SK-N-SH (cell line): ENCODE measurements at regions not wholly inside any gene's neighbourhood (a gene's known extent, or its start where the extent isn't known, plus 50 kb on each side); places are given as distances from the start of the nearest gene placed in this dataset.

Experiments used
- CTCF ChIA-PET: fragments of 300-600, 350-600 bp; formaldehyde crosslinking; extraction: SDS; loops from one replicate; lab custom pipeline; 2021; lab: Yijun Ruan, JAX
- POLR2A ChIA-PET: fragments of 350-600 bp; sonication (Branson Sonifier 250); formaldehyde crosslinking; extraction: SDS; loops from one replicate; lab custom pipeline; 2020; ENCODE audit warnings: antibody characterized with exemption, inconsistent platforms; lab: Yijun Ruan, JAX
- DNase-seq: peaks from one replicate; pipeline ENCODE4 v3.0.0; 2012
- H2AFZ ChIP-seq: fragments of 200-600 bp; sonication (generic); 2 replicates; pipeline ENCODE4 v1.8.1; 2016; ENCODE audit warnings: antibody characterized with exemption, mild to moderate bottlenecking, low read depth
- H3F3A ChIP-seq: fragments of 200-600 bp; sonication (generic); replicated peaks from 2 replicates; pipeline ENCODE3; 2016; ENCODE audit warnings: antibody characterized with exemption, mild to moderate bottlenecking; ENCODE audit not compliant: insufficient read depth
- H3K27ac ChIP-seq, 2 experiments: fragments of 200-500 bp in 1 of 2; fragments of 200-600 bp in 1 of 2; sonication (Bioruptor generic) in 1 of 2; sonication (generic), shearing (Covaris generic) in 1 of 2; 2 replicates each; pipeline versions ENCODE4 v1.5.1 to v1.6.1; 2014 to 2016; ENCODE audit warnings: low read depth in 2 of 2, inconsistent platforms in 1 of 2, low read length in 1 of 2, mild to moderate bottlenecking in 1 of 2, mixed read lengths in 1 of 2
- H3K27me3 ChIP-seq: fragments of 200-600 bp; sonication (generic), shearing (Covaris generic); 2 replicates; pipeline ENCODE4 v1.6.1; 2016; ENCODE audit warnings: mixed run types; ENCODE audit not compliant: insufficient read depth
- H3K36me3 ChIP-seq, 2 experiments: fragments of 200-500 bp in 1 of 2; fragments of 200-600 bp in 1 of 2; sonication (Bioruptor generic) in 1 of 2; sonication (generic) in 1 of 2; replicated peaks in 1 of 2; 2 replicates each; pipeline versions ENCODE3 to v1.5.1; 2014 to 2016; ENCODE audit warnings: low read length in 1 of 2, mild to moderate bottlenecking in 1 of 2; ENCODE audit not compliant: insufficient read depth in 2 of 2, control insufficient read depth in 1 of 2
- H3K4me1 ChIP-seq, 2 experiments: fragments of 200-500 bp in 1 of 2; fragments of 200-600 bp in 1 of 2; sonication (Bioruptor generic) in 1 of 2; sonication (generic), shearing (Covaris generic) in 1 of 2; 2 replicates each; pipeline versions ENCODE4 v1.5.1 to v1.6.1; 2014 to 2016; ENCODE audit warnings: low read depth in 1 of 2, low read length in 1 of 2, mixed run types in 1 of 2; ENCODE audit not compliant: insufficient read depth in 2 of 2, control insufficient read depth in 1 of 2
- H3K4me2 ChIP-seq: fragments of 200-600 bp; sonication (generic), shearing (Covaris generic); 2 replicates; pipeline ENCODE4 v1.6.1; 2017; ENCODE audit warnings: mixed run types
- H3K4me3 ChIP-seq, 2 experiments: fragments of 200-500 bp in 1 of 2; fragments of 200-600 bp in 1 of 2; sonication (Bioruptor generic) in 1 of 2; sonication (generic), shearing (Covaris generic) in 1 of 2; 2 replicates each; pipeline versions ENCODE4 v1.5.1 to v1.8.1; 2014 to 2016; ENCODE audit warnings: low read depth in 2 of 2, inconsistent platforms in 1 of 2, low read length in 1 of 2, mild to moderate bottlenecking in 1 of 2, mixed read lengths in 1 of 2, moderate library complexity in 1 of 2
- H3K79me2 ChIP-seq: fragments of 200-600 bp; sonication (generic); 2 replicates; pipeline ENCODE4 v1.8.1; 2017; ENCODE audit warnings: mild to moderate bottlenecking; ENCODE audit not compliant: insufficient read depth
- H3K9ac ChIP-seq: fragments of 200-600 bp; sonication (generic); 2 replicates; pipeline ENCODE4 v1.6.1; 2017; ENCODE audit warnings: mixed run types
- H3K9me2 ChIP-seq: fragments of 200-600 bp; sonication (generic); 2 replicates; pipeline ENCODE4 v1.6.1; 2017; ENCODE audit warnings: mixed run types
- H3K9me3 ChIP-seq: fragments of 200-600 bp; sonication (generic); 2 replicates; pipeline ENCODE4 v1.6.1; 2017; ENCODE audit warnings: mixed run types, mild to moderate bottlenecking, moderate library complexity
- H4K20me1 ChIP-seq: fragments of 200-600 bp; sonication (generic); 2 replicates; pipeline ENCODE4 v1.6.1; 2017; ENCODE audit warnings: mild to moderate bottlenecking, mixed run types; ENCODE audit not compliant: insufficient read depth
- CHD2 ChIP-seq: fragments of 150-350 bp; IDR thresholded peaks from 2 replicates; pipeline ENCODE4 v1.6.1; 2018; ENCODE audit warnings: low read length; ENCODE audit not compliant: partially characterized antibody
- ELF1 ChIP-seq: IDR thresholded peaks from 2 replicates; pipeline ENCODE4 v1.4.0; 2012
- EZH2phosphoT487 ChIP-seq: fragments of 200-600 bp; sonication (generic); IDR thresholded peaks from 2 replicates; pipeline ENCODE4 v1.6.1; 2017; ENCODE audit warnings: low read depth, mixed run types, mild to moderate bottlenecking, antibody characterized with exemption, moderate library complexity, borderline replicate concordance
- FOSL2 ChIP-seq: IDR thresholded peaks from 2 replicates; pipeline ENCODE4 v1.4.0; 2012; ENCODE audit warnings: low read depth, mild to moderate bottlenecking, moderate library complexity, borderline replicate concordance
- FOXJ3 ChIP-seq: sonication (generic); formaldehyde crosslinking; IDR thresholded peaks from 2 replicates; pipeline ENCODE4 v1.5.1; 2020; ENCODE audit warnings: mild to moderate bottlenecking, missing genetic modification reagents
- FOXM1 ChIP-seq: IDR thresholded peaks from 2 replicates; pipeline ENCODE4 v1.4.0; 2012; ENCODE audit warnings: low read depth, mild to moderate bottlenecking
- GABPA ChIP-seq: IDR thresholded peaks from 2 replicates; pipeline ENCODE4 v1.4.0; 2012; ENCODE audit warnings: low read depth, mild to moderate bottlenecking
- GATA2 ChIP-seq: sonication (generic); formaldehyde crosslinking; IDR thresholded peaks from 2 replicates; pipeline ENCODE4 v1.5.0; 2020; ENCODE audit warnings: mild to moderate bottlenecking, missing genetic modification reagents
- JUND ChIP-seq: IDR thresholded peaks from 2 replicates; pipeline ENCODE4 v1.4.0; 2012
- MEF2A ChIP-seq: IDR thresholded peaks from 2 replicates; pipeline ENCODE4 v1.4.0; 2012; ENCODE audit warnings: low read depth, borderline replicate concordance
- MXI1 ChIP-seq: IDR thresholded peaks from 2 replicates; pipeline ENCODE4 v1.6.1; 2012; ENCODE audit warnings: mild to moderate bottlenecking, low read depth, low read length, improper control_type of control experiment
- NFIC ChIP-seq: IDR thresholded peaks from 2 replicates; pipeline ENCODE4 v1.4.0; 2012; ENCODE audit warnings: borderline replicate concordance
- POLR2AphosphoS5 ChIP-seq: IDR thresholded peaks from 2 replicates; pipeline ENCODE4 v1.6.1; 2012; ENCODE audit warnings: low read depth, low read length
- RAD21 ChIP-seq: IDR thresholded peaks from 2 replicates; pipeline ENCODE4 v1.6.1; 2012; ENCODE audit warnings: mild to moderate bottlenecking, low read length
- RCOR1 ChIP-seq: fragments of 150-350 bp; IDR thresholded peaks from 2 replicates; pipeline ENCODE4 v1.6.1; 2017; ENCODE audit warnings: antibody characterized with exemption, low read length
- RFX5 ChIP-seq: IDR thresholded peaks from 2 replicates; pipeline ENCODE4 v1.6.1; 2012; ENCODE audit warnings: mild to moderate bottlenecking, improper control_type of control experiment, low read length
- SMC3 ChIP-seq: IDR thresholded peaks from 2 replicates; pipeline ENCODE4 v1.6.1; 2012; ENCODE audit warnings: low read depth, low read length, improper control_type of control experiment
- TAF1 ChIP-seq: IDR thresholded peaks from 2 replicates; pipeline ENCODE4 v1.6.1; 2012; ENCODE audit warnings: low read depth, mild to moderate bottlenecking, low read length, moderate library complexity, borderline replicate concordance
- TCF12 ChIP-seq: IDR thresholded peaks from 2 replicates; pipeline ENCODE4 v1.4.0; 2012
- TEAD4 ChIP-seq: IDR thresholded peaks from 2 replicates; pipeline ENCODE4 v1.4.0; 2012; ENCODE audit warnings: mild to moderate bottlenecking, borderline replicate concordance; ENCODE audit not compliant: insufficient read depth
- YY1 ChIP-seq: IDR thresholded peaks from 2 replicates; pipeline ENCODE4 v1.4.0; 2012; ENCODE audit warnings: low read depth, mild to moderate bottlenecking
- WGBS: methylation state at CpG from one replicate; pipeline ENCODE4 v1.1.6; 2017; ENCODE audit warnings: low lambda C conversion rate; 5-methylcytosine and 5-hydroxymethylcytosine counted together
- TF ChIP-seq, protein P1 (sequence below): IDR thresholded peaks from 2 replicates; pipeline ENCODE4 v1.4.0; 2012; ENCODE audit warnings: low read depth
- TF ChIP-seq, protein P2 (sequence below): fragments of 150-350 bp; IDR thresholded peaks from 2 replicates; pipeline ENCODE4 v1.6.1; 2016; ENCODE audit warnings: mild to moderate bottlenecking, low read depth, low read length
- TF ChIP-seq, protein P3 (sequence below): IDR thresholded peaks from 2 replicates; pipeline ENCODE4 v1.4.0; 2012; ENCODE audit warnings: low read depth, borderline replicate concordance

DNA sequence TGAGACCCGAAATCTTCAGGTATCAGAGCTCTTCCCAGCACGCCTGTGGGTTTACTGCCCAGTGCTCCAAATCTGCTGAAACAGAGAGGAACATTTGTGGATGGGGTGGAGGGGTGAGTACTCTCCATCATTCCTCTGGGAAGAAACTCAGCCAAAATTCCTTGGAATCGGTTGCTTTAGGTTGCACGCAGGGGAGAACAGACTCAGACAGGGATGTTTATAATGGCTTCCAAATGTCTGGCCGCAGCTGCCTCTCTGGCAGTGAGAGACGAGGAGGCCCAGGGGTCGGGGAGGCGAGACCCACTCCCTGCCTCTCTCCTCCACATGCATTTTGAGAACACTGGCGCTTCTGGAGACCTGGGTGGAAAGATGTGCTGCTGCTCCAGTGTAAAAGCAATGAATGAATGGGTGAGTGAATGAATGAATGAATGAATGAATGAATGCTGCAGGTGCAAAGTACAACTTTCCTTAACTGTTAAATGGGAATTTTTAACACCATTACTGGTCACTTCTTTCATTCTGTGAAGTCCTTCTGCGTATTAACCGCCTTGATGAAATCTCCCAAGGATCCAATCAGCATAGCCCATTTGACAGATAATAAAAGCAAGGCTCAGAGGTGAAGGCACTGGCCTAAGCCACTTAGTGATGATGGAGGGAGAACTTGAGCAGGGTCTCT, 437.4 kb downstream of the MIAT start (continued):
- TF ChIP-seq, protein P1, sequence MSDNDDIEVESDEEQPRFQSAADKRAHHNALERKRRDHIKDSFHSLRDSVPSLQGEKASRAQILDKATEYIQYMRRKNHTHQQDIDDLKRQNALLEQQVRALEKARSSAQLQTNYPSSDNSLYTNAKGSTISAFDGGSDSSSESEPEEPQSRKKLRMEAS, result no peak
- no peak for TF ChIP-seq RCOR1
- no peak for TF ChIP-seq RFX5
- TF ChIP-seq EZH2phosphoT487, result no peak
- TF ChIP-seq POLR2AphosphoS5, result no peak
- no peak for TF ChIP-seq NFIC
- no peak for TF ChIP-seq MXI1
- TF ChIP-seq, all 33 proteins: peak for 0

DNA sequence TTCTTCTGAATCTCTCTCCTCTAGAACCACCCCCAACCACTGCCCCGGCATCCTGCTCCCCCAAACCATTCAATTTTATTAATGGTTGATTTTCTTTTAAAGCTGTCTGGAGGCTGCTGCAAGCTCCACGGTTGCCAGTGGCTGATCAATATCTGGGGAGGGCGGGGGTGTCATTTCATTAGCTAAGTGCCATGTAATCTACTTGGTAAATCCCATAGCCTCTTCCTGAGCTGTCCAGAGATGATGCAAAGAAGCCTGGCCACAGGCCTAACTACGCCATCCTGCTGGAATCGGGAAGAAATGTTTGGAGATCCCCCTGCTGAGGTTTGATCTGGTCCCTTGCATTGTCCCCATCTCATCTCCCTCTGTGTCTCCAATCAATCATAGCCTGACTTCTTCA, 440.1 kb downstream of the MIAT start:
- no peaks in the 10 kb centered on the region for H3K9me3 ChIP-seq
- no peak for DNase-seq
- H3K27ac ChIP-seq, result no peak overlapping the region
- H3K27me3 ChIP-seq, result peaks cover 58% of the 10 kb centered on the region; the same call in 1 of the 2 replicates
- WGBS, result 33% methylated on average over 5 of the region's 5 CpGs
- H3K9me2 ChIP-seq, result no peaks in the 10 kb centered on the region
- no peaks in the 10 kb centered on the region for H3K79me2 ChIP-seq
- POLR2A ChIA-PET, result interaction anchor here (0.8 kb wide), 1 partner anchor 10 kb away, joined by 4 read pairs; no protein-coding TSS in a partner anchor
- H2AFZ ChIP-seq, result no peak overlapping the region
- no peaks in the 10 kb centered on the region for H4K20me1 ChIP-seq
- peaks cover 4% of the 10 kb centered on the region for H3F3A ChIP-seq
- no peak overlapping the region for H3K9ac ChIP-seq
- no peaks in the 10 kb centered on the region for H3K36me3 ChIP-seq
- CTCF ChIA-PET, result no interaction called here
- H3K4me3 ChIP-seq, result no peak overlapping the region
- peaks cover 0 to 11% of the 10 kb centered on the region in 2 experiments; a peak in 1 of 4 replicates for H3K4me1 ChIP-seq
- H3K4me2 ChIP-seq, result no peak overlapping the region
- TF ChIP-seq, protein P2, sequence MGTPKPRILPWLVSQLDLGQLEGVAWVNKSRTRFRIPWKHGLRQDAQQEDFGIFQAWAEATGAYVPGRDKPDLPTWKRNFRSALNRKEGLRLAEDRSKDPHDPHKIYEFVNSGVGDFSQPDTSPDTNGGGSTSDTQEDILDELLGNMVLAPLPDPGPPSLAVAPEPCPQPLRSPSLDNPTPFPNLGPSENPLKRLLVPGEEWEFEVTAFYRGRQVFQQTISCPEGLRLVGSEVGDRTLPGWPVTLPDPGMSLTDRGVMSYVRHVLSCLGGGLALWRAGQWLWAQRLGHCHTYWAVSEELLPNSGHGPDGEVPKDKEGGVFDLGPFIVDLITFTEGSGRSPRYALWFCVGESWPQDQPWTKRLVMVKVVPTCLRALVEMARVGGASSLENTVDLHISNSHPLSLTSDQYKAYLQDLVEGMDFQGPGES, result no peak
- TF ChIP-seq SMC3, result no peak
- no peak for TF ChIP-seq FOXM1
- no peak for TF ChIP-seq POLR2AphosphoS5
- TF ChIP-seq CHD2, result no peak
- TF ChIP-seq JUND, result no peak
- TF ChIP-seq YY1, result no peak
- TF ChIP-seq TAF1, result no peak
- no peak for TF ChIP-seq MEF2A
- no peak for TF ChIP-seq ELF1
- TF ChIP-seq, protein P3, sequence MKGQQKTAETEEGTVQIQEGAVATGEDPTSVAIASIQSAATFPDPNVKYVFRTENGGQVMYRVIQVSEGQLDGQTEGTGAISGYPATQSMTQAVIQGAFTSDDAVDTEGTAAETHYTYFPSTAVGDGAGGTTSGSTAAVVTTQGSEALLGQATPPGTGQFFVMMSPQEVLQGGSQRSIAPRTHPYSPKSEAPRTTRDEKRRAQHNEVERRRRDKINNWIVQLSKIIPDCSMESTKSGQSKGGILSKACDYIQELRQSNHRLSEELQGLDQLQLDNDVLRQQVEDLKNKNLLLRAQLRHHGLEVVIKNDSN, result no peak
- no peak for TF ChIP-seq FOSL2
- TF ChIP-seq RCOR1, result no peak
- no peak for TF ChIP-seq MXI1
- no peak for TF ChIP-seq FOXJ3 (CRISPR knock-in tag)
- TF ChIP-seq TCF12, result no peak
- TF ChIP-seq GABPA, result no peak
- TF ChIP-seq GATA2 (CRISPR knock-in tag), result no peak
- no peak for TF ChIP-seq RAD21
- no peak for TF ChIP-seq TEAD4
